ENCODE measurements at regions not wholly inside any gene's neighbourhood (a gene's known extent, or its start where the extent isn't known, plus 50 kb on each side); places are given as distances from the start of the nearest gene placed in this dataset.
A peak's percentile ranks its signal among the peaks of the same experiment; 100 is the strongest.

GRCh38 chr6:105901583-105901982, 184.6 kb upstream of the PRDM1 start:
- DNase-seq = no peak

- DNase-seq = peak; percentile 88
Observed at GRCh38 chr6:105900125-105900937, 185.8 kb upstream of the PRDM1 start.

DNA sequence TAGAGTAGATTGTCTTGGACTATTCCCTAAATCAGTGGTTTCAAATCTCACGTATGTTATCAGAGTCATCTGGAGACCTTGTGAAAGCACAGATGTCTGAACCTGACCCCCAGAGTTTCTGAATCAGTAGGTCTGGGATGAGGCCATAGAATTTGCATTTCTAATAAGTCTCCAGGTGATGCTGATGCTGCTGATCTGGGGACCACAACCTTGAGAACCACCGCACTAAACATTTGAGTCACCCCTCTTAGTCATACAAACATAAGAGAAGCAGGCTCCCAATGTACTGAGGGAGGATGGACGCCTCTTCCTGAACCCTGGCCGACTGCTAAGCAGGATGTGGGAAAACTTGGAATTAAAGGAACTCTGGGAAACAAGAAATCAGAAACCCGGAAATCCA, 187.8 kb upstream of the PRDM1 start:
- DNase-seq = peak; percentile 88

GRCh38 chr6:105897131-105897530, 189.0 kb upstream of the PRDM1 start:
- no peak for DNase-seq

DNA sequence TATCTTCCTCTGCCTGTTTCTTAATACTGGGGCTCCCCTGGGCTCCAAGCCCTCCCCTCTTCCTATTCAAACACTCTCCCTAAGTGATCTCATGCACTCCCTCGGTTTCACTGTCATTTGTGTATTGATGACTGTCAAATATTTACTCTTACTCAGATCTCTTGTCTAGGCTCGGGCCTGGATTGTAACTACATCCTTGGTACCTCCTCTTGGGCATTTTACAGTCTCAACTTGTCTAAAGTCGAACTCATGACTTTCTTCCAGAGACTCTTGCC, 189.4 kb upstream of the PRDM1 start:
- DNase-seq = peak; percentile 26

- no peak for DNase-seq
Observed at GRCh38 chr6:105896052-105896820, 189.9 kb upstream of the PRDM1 start.

- no peak for DNase-seq
Observed at GRCh38 chr6:105894556-105894955, 191.6 kb upstream of the PRDM1 start.

GRCh38 chr6:105893741-105894140, 192.4 kb upstream of the PRDM1 start:
- DNase-seq = no peak

DNA sequence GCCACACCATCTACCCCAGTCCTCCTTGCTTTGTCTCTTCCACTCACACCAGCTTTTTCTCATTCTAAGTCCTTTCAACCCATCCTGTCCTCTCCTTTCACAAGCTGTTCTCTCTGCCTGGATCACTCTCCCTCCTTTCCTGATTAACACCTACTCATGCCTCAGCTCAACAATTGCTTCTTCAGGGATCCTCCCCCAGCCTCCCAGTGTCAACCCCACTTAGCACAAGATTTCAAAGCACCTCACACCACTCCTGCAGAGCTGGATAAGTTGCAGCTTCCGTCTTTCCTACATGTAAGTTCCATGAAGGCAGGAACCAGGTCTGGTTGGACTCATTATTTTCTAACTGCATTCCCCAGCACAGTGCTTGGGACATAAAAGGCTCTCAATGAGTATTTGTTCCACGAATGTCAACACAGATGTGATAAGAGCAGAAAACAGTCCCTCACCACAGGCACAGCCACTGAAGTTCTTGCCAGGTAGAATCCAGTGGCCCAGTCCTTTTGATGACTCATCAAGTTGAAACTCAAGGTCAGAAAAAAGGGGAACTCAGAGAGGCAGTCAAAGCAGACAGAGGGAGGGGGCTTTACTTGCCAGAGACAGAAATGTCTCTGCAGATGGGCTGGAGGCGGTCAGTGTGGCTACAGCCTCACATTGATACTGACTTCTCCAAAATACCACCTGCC, 193.4 kb upstream of the PRDM1 start:
- DNase-seq = no peak

DNA sequence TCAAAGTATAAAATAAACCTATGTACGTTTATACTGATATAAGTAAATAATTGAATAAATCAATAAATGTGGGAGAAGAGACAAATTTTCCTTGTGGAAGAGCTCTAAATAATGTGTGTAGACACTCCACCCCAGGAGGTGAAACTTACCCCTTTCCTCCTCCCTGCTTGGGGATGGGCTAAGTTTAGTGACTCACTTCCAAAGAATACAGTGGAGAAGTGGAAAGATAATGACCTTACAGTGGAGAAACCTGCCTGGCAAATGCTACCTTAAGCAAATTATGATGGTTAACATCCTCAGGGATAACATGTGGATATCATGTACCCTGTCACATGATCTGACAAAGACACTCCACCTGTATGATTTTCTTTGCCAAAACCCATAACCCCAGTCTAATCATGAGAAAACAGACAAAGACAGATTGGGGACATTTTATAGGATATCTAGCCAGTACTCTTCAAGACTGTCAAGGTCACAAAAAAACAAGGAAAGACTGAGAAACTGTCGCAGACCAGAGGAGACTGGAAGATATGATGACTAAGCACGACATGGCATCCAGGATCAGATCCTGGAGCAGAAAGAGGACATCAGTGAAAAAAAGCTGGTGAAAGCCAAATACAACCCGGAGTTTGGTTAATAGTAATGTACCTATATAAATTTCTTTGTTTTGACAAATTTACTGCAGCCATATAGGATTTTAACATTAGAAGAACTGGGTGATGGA, 195.5 kb upstream of the PRDM1 start:
- DNase-seq = no peak

GRCh38 chr6:105889902-105890301, 196.2 kb upstream of the PRDM1 start:
- DNase-seq = no peak

- DNase-seq = no peak
Observed at GRCh38 chr6:105886814-105887544, 199.2 kb upstream of the PRDM1 start.

DNA sequence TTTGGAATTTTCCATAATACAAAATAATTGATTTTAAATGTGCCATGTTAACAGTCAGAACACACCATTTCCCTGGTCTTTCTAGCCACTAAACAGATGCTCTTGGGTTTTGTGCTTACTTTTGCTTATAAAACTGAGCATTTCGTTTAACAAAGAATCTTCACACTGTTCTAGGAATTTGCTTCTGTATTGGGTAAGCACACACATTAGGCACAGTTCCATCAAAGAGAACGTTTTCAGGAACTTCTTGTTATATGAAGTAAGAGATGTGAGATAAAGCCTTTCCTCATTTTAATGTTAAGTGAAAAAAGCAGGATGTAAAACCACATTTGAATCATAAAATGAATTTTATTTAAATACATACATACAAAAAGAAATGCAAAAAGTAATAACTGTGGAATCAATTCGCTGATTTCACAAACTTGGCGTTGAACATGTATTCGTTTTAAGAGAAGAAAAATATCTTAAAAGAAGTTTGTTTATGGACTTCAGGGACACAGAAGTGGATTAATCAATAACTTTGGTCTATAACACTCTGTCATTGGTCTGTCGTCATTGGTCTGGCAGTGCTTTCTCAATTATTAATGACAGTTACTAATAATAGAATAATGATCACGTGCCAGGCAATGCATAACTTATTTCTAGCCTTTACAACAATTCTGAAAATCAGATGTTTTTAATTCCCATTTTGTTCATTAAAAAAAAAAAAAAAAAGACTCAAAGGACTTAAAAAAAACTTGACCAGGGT, 199.9 kb upstream of the PRDM1 start:
- no peak for DNase-seq

GRCh38 chr6:105884426-105884825, 201.7 kb upstream of the PRDM1 start:
- no peak for DNase-seq

DNA sequence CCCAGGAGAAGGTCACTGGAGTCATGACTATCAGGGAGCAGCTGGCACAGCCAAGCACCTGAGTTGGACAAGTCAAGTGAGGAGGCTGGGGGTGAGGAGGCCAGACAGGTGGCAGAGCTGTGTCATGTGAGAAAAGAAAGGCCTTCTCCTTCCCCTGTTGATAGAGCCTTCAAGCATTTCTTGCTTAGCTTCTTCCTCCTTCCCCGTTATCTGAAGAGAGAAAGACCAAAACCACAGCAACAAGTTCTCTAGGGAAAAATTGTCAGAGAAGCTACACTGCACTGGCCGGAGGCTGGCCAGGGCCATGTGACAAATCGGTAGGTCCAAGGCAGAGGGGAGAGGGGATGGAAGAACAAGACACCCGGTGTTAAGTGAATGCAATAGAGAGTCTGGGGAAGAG, 202.1 kb upstream of the PRDM1 start:
- no peak for DNase-seq

DNA sequence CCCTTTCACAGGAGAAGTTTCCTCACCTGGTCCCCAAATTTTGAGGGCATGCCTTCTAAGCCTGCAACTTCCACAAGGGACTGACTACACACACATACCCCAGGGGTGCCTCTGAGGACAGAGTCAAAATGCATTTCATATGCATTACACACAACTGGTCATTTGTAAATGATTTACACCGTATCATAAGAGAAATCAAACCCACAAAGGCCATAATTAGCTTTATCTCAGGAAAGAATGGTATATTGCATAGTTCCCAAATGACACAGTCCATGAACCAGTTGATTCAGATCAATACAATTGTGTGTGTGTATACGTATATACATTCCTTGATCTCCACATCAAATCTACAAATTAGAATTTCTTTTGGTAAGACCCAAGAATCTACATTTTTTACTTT, 203.3 kb upstream of the PRDM1 start:
- no peak for DNase-seq

GRCh38 chr6:105882121-105882803, 203.9 kb upstream of the PRDM1 start:
- no peak for DNase-seq

DNA sequence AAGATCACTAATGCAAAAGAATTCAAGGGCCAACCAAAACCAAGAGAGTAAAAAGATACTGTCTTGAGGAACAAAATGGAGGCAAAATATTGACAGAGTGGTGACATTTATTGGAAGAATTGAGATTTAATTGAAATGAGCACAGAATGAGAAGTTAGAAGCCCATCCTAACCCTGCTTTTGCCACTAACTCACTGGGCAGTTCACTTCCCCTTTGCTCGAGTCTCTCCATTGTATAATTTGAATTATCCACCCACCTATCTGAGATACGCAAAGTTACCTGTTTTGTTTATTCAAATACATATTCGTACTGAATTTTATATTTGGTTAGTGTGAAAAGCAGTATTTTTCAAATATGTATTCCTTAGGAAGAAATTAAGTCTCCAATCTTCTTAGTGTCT, 204.5 kb upstream of the PRDM1 start:
- no peak for DNase-seq

DNA sequence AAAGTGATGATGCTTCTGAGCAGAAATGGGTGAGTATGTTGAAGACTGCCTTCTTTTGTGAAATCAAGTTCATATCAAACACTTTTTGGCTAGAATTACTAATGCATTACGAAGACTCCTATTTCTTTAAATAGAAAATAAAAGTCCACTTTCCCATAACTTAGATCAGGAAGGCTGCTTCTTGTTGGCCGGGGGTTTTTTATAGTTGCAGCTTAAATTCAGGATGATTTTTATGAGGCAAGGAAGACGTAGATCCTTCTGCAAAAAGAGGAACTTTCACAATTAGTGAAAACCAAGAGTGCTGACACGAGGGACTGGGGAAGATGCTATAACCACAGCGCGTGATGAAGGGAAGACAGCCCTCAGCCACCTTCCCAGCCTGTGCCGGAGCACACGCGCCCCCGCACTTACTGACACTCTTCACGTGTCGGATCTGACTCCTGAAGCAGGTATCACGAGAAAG, 206.1 kb upstream of the PRDM1 start:
- peak; percentile 66 for DNase-seq

- DNase-seq = no peak
Observed at GRCh38 chr6:105879146-105879545, 207.0 kb upstream of the PRDM1 start.

- DNase-seq = no peak
Observed at GRCh38 chr6:105875974-105876640, 210.0 kb upstream of the PRDM1 start.
